ENCODE measurements at regions not wholly inside any gene's neighbourhood (a gene's known extent, or its start where the extent isn't known, plus 50 kb on each side); places are given as distances from the start of the nearest gene placed in this dataset.

- Histone ChIP-seq H3K27ac (replicated peaks) (no peak overlapping the region), H3K4me1 (no peaks in the 10 kb centered on the region), H3K27me3 (ENCODE audit: low read depth) (no peaks in the 10 kb centered on the region), H3K4me3 (no peak overlapping the region), H3K36me3 (no peaks in the 10 kb centered on the region), H3K9me3 (replicated peaks) (peaks cover 8% of the 10 kb centered on the region)
- no peak for TF ChIP-seq CTCF (IDR thresholded peaks at IDR 0.05; ENCODE audit: borderline replicate concordance)
- DNase-seq: no peak
- intact Hi-C loops (cut with micrococcal nuclease): no loop called here
Measured at GRCh38 chr13:69180034-69180433, 927.6 kb upstream of the ATXN8OS start.

GRCh38 chr13:69178000-69178399 lies 929.6 kb upstream of the ATXN8OS start:
- Histone ChIP-seq H3K27ac (replicated peaks) (no peak overlapping the region), H3K36me3 (no peaks in the 10 kb centered on the region), H3K4me3 (no peak overlapping the region), H3K9me3 (replicated peaks) (peaks cover under 1% of the 10 kb centered on the region), H3K27me3 (ENCODE audit: low read depth) (no peaks in the 10 kb centered on the region), H3K4me1 (no peaks in the 10 kb centered on the region)
- TF ChIP-seq CTCF (IDR thresholded peaks at IDR 0.05; ENCODE audit: borderline replicate concordance): no peak
- intact Hi-C loops (cut with micrococcal nuclease): no loop called here
- DNase-seq: no peak

GRCh38 chr13:69168436-69168835 lies 939.2 kb upstream of the ATXN8OS start:
- intact Hi-C loops (cut with micrococcal nuclease): no loop called here
- TF ChIP-seq CTCF (IDR thresholded peaks at IDR 0.05; ENCODE audit: borderline replicate concordance): no peak
- no peak for DNase-seq
- Histone ChIP-seq H3K9me3 (replicated peaks) (peaks cover 12% of the 10 kb centered on the region), H3K36me3 (no peaks in the 10 kb centered on the region), H3K4me1 (no peaks in the 10 kb centered on the region), H3K27me3 (ENCODE audit: low read depth) (no peaks in the 10 kb centered on the region), H3K4me3 (no peak overlapping the region), H3K27ac (replicated peaks) (no peak overlapping the region)

- Histone ChIP-seq H3K27ac (replicated peaks) (no peak overlapping the region), H3K27me3 (ENCODE audit: low read depth) (no peaks in the 10 kb centered on the region), H3K4me3 (no peak overlapping the region), H3K36me3 (no peaks in the 10 kb centered on the region), H3K4me1 (no peaks in the 10 kb centered on the region), H3K9me3 (replicated peaks) (peaks cover 16% of the 10 kb centered on the region)
- intact Hi-C loops (cut with micrococcal nuclease): no loop called here
- no peak for TF ChIP-seq CTCF (IDR thresholded peaks at IDR 0.05; ENCODE audit: borderline replicate concordance)
- no peak for DNase-seq
Measured at GRCh38 chr13:69155136-69155535, 952.5 kb upstream of the ATXN8OS start.

- Histone ChIP-seq H3K27ac (replicated peaks) (no peak overlapping the region), H3K36me3 (no peaks in the 10 kb centered on the region), H3K9me3 (replicated peaks) (no peaks in the 10 kb centered on the region), H3K4me1 (no peaks in the 10 kb centered on the region), H3K27me3 (ENCODE audit: low read depth) (no peaks in the 10 kb centered on the region), H3K4me3 (no peak overlapping the region)
- DNase-seq: no peak
- intact Hi-C loops (cut with micrococcal nuclease): no loop called here
- no peak for TF ChIP-seq CTCF (IDR thresholded peaks at IDR 0.05; ENCODE audit: borderline replicate concordance)
Measured at GRCh38 chr13:69142101-69142500, 965.5 kb upstream of the ATXN8OS start.

GRCh38 chr13:69124996-69125395 lies 982.6 kb upstream of the ATXN8OS start:
- Histone ChIP-seq H3K36me3 (no peaks in the 10 kb centered on the region), H3K9me3 (replicated peaks) (peaks cover 14% of the 10 kb centered on the region), H3K27ac (replicated peaks) (no peak overlapping the region), H3K27me3 (ENCODE audit: low read depth) (no peaks in the 10 kb centered on the region), H3K4me3 (no peak overlapping the region), H3K4me1 (no peaks in the 10 kb centered on the region)
- intact Hi-C loops (cut with micrococcal nuclease): no loop called here
- TF ChIP-seq CTCF (IDR thresholded peaks at IDR 0.05; ENCODE audit: borderline replicate concordance): no peak
- DNase-seq: no peak
